ENCODE measurements at regions not wholly inside any gene's neighbourhood (a gene's known extent, or its start where the extent isn't known, plus 50 kb on each side); places are given as distances from the start of the nearest gene placed in this dataset.

GRCh38 chr4:166538491-166539005, 665.5 kb downstream of the TLL1 start:
- TF ChIP-seq CTCF (IDR thresholded peaks at IDR 0.05), result no peak
- no peak for TF ChIP-seq POLR2A (IDR thresholded peaks at IDR 0.05; ENCODE audit: low read depth)
- no peak for TF ChIP-seq EP300 (IDR thresholded peaks at IDR 0.05)

Measured in esophagus muscularis mucosa (tissue), 4 donors.